ENCODE measurements at regions not wholly inside any gene's neighbourhood (a gene's known extent, or its start where the extent isn't known, plus 50 kb on each side); places are given as distances from the start of the nearest gene placed in this dataset.

DNA sequence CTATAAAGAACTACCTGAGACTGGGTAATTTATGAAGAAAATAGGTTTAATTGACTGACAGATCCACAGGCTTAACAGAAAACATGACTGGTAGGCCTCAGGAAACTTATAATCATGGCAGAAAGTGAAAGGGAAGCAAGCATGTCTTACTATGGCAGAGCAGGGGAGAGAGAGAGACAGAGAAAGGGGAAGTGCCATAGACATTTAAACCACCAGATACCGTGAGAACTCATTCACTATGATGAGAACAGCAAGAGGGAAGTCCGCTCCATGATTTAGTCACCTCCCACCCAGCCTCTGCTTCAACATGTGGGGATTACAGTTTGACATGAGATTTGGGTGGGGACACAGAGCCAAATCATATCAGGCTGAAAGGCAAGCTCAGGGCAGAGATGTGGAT, 327.1 kb upstream of the DDI1 start:
- TF ChIP-seq, protein P1, sequence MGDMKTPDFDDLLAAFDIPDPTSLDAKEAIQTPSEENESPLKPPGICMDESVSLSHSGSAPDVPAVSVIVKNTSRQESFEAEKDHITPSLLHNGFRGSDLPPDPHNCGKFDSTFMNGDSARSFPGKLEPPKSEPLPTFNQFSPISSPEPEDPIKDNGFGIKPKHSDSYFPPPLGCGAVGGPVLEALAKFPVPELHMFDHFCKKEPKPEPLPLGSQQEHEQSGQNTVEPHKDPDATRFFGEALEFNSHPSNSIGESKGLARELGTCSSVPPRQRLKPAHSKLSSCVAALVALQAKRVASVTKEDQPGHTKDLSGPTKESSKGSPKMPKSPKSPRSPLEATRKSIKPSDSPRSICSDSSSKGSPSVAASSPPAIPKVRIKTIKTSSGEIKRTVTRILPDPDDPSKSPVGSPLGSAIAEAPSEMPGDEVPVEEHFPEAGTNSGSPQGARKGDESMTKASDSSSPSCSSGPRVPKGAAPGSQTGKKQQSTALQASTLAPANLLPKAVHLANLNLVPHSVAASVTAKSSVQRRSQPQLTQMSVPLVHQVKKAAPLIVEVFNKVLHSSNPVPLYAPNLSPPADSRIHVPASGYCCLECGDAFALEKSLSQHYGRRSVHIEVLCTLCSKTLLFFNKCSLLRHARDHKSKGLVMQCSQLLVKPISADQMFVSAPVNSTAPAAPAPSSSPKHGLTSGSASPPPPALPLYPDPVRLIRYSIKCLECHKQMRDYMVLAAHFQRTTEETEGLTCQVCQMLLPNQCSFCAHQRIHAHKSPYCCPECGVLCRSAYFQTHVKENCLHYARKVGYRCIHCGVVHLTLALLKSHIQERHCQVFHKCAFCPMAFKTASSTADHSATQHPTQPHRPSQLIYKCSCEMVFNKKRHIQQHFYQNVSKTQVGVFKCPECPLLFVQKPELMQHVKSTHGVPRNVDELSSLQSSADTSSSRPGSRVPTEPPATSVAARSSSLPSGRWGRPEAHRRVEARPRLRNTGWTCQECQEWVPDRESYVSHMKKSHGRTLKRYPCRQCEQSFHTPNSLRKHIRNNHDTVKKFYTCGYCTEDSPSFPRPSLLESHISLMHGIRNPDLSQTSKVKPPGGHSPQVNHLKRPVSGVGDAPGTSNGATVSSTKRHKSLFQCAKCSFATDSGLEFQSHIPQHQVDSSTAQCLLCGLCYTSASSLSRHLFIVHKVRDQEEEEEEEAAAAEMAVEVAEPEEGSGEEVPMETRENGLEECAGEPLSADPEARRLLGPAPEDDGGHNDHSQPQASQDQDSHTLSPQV (IDR thresholded peaks at IDR 0.05): no peak
- TF ChIP-seq RBBP5 (conservative IDR thresholded peaks at IDR 0.05) (no peak), SPI1 (IDR thresholded peaks at IDR 0.05; ENCODE audit: borderline replicate concordance, insufficient read depth, low read depth, low read length) (peak; percentile 80)
- H3K9me3 ChIP-seq (replicated peaks; ENCODE audit: control insufficient read depth, insufficient read depth, low read length): no peaks in the 10 kb centered on the region
- ChIA-PET POLR2A (no interaction called here), RAD21 (ENCODE audit: unreplicated experiment) (no interaction called here), SMC1A (ENCODE audit: uncharacterized antibody, unreplicated experiment) (interaction anchor here (1.3 kb wide), 1 partner anchor 27 kb away, joined by 4 read pairs; no protein-coding TSS in a partner anchor), CTCF (no interaction called here)
- H3K4me2 ChIP-seq (ENCODE audit: control insufficient read depth, insufficient read depth): no peak overlapping the region
- no peaks in the 10 kb centered on the region for H4K20me1 ChIP-seq (ENCODE audit: control insufficient read depth, insufficient read depth)
- in situ Hi-C loops (cut with MboI): no loop called here
- no peak overlapping the region for H3K27ac ChIP-seq (ENCODE audit: control insufficient read depth, insufficient read depth)
- H2AFZ ChIP-seq (ENCODE audit: control insufficient read depth, low read depth, low read length): no peak overlapping the region
- no peak for FAIRE-seq
- H3K27me3 ChIP-seq (replicated peaks in 1 of 2; ENCODE audit: control insufficient read depth in 2 of 2, insufficient read depth in 2 of 2, low read length in 1 of 2): no peaks in the 10 kb centered on the region
- H3K9ac ChIP-seq (ENCODE audit: control insufficient read depth, insufficient read depth, low read length): no peak overlapping the region
- WGBS (ENCODE audit: insufficient coverage, insufficient replicate concordance, low lambda C conversion rate, missing lambda C conversion rate): 0% methylated on average over 2 of the region's 2 CpGs
- ATAC-seq: peak; percentile 50; the same call in 2 of the 3 replicates
- no peak overlapping the region for H3K4me3 ChIP-seq
- no TSS peak for BruUV-seq (replicated peaks)
- H3K36me3 ChIP-seq (ENCODE audit: control insufficient read depth in 2 of 2, insufficient read depth in 2 of 2, low read length in 1 of 2): no peaks in the 10 kb centered on the region
- intact Hi-C loops (cut with micrococcal nuclease; ENCODE audit: unreplicated experiment): no loop called here
- no peaks in the 10 kb centered on the region for H3K4me1 ChIP-seq (ENCODE audit: control insufficient read depth, insufficient read depth, low read length)
- DNase-seq (ENCODE audit: low read depth, low spot score): no peak
- no peaks in the 10 kb centered on the region for H3K79me2 ChIP-seq (ENCODE audit: control insufficient read depth, insufficient read depth, low read length)

DNA sequence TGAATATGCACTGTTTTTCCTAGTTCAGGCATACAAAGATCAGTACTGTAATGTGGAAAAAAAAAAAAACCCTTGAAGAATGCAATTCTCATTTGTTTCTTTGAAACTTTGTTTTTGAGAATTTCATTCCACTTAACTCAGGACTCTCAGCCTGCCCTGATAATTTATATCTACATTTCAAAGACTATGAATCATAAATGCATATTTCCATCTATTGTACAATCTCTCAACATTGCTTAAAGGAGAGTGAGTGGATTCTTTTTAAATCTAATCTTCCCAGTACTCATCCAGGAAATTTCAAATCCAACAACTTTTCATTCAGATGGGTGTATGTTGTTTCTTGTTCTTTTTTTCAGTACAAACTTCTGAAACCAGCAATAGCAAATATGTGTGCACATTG, 322.2 kb upstream of the DDI1 start:
- Histone ChIP-seq H3K36me3 (ENCODE audit: control insufficient read depth in 2 of 2, insufficient read depth in 2 of 2, low read length in 1 of 2) (no peaks in the 10 kb centered on the region), H3K9me3 (replicated peaks; ENCODE audit: control insufficient read depth, insufficient read depth, low read length) (no peaks in the 10 kb centered on the region), H3K4me3 (no peak overlapping the region), H3K27ac (ENCODE audit: control insufficient read depth, insufficient read depth) (no peak overlapping the region), H4K20me1 (ENCODE audit: control insufficient read depth, insufficient read depth) (no peaks in the 10 kb centered on the region), H3K27me3 (replicated peaks in 1 of 2; ENCODE audit: control insufficient read depth in 2 of 2, insufficient read depth in 2 of 2, low read length in 1 of 2) (no peaks in the 10 kb centered on the region), H3K4me1 (ENCODE audit: control insufficient read depth, insufficient read depth, low read length) (no peaks in the 10 kb centered on the region), H3K79me2 (ENCODE audit: control insufficient read depth, insufficient read depth, low read length) (no peaks in the 10 kb centered on the region), H3K4me2 (ENCODE audit: control insufficient read depth, insufficient read depth) (no peak overlapping the region), H2AFZ (ENCODE audit: control insufficient read depth, low read depth, low read length) (no peak overlapping the region), H3K9ac (ENCODE audit: control insufficient read depth, insufficient read depth, low read length) (no peak overlapping the region)
- RAD21 ChIA-PET (ENCODE audit: unreplicated experiment): no interaction called here
- POLR2A ChIA-PET: no interaction called here
- CTCF ChIA-PET: no interaction called here
- no TSS peak for BruUV-seq (replicated peaks)
- SMC1A ChIA-PET (ENCODE audit: uncharacterized antibody, unreplicated experiment): no interaction called here
- DNase-seq (ENCODE audit: low read depth, low spot score): no peak
- in situ Hi-C loops (cut with MboI): no loop called here
- intact Hi-C loops (cut with micrococcal nuclease; ENCODE audit: unreplicated experiment): no loop called here
- ATAC-seq: no peak
- no peak for FAIRE-seq
- TF ChIP-seq, protein P2, sequence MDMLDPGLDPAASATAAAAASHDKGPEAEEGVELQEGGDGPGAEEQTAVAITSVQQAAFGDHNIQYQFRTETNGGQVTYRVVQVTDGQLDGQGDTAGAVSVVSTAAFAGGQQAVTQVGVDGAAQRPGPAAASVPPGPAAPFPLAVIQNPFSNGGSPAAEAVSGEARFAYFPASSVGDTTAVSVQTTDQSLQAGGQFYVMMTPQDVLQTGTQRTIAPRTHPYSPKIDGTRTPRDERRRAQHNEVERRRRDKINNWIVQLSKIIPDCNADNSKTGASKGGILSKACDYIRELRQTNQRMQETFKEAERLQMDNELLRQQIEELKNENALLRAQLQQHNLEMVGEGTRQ (IDR thresholded peaks at IDR 0.05; ENCODE audit: borderline replicate concordance, low read depth, low read length): no peak
- no peak for TF ChIP-seq LARP7 (IDR thresholded peaks at IDR 0.05)
- TF ChIP-seq, protein P3, sequence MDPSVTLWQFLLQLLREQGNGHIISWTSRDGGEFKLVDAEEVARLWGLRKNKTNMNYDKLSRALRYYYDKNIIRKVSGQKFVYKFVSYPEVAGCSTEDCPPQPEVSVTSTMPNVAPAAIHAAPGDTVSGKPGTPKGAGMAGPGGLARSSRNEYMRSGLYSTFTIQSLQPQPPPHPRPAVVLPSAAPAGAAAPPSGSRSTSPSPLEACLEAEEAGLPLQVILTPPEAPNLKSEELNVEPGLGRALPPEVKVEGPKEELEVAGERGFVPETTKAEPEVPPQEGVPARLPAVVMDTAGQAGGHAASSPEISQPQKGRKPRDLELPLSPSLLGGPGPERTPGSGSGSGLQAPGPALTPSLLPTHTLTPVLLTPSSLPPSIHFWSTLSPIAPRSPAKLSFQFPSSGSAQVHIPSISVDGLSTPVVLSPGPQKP (IDR thresholded peaks at IDR 0.05; ENCODE audit: low read depth, low read length): no peak
- no peak for TF ChIP-seq NR2C2 (IDR thresholded peaks at IDR 0.05; ENCODE audit: borderline replicate concordance, control insufficient read depth, insufficient read length, low read depth)
- TF ChIP-seq SIN3A (IDR thresholded peaks at IDR 0.05; ENCODE audit: low read depth, low read length): no peak
- no peak for TF ChIP-seq CREM (IDR thresholded peaks at IDR 0.05; ENCODE audit: low read depth)
- TF ChIP-seq SMAD1 (IDR thresholded peaks at IDR 0.05; ENCODE audit: low read depth, partially characterized antibody): no peak
- TF ChIP-seq MEF2B (IDR thresholded peaks at IDR 0.05; ENCODE audit: partially characterized antibody, poor library complexity, severe bottlenecking): no peak
- no peak for TF ChIP-seq TCF3 (IDR thresholded peaks at IDR 0.05; ENCODE audit: borderline replicate concordance, insufficient read depth, low read depth, low read length)
- TF ChIP-seq EZH2 (IDR thresholded peaks at IDR 0.05; ENCODE audit: borderline replicate concordance, control insufficient read depth, low read depth, low read length): no peak

Data from GM12878 (cell line).